IMR-90 (cell line): ENCODE measurements at regions not wholly inside any gene's neighbourhood (a gene's known extent, or its start where the extent isn't known, plus 50 kb on each side); places are given as distances from the start of the nearest gene placed in this dataset.

Experiments used
- ATAC-seq: fragments of 200-7000 bp; cut with Tn5 transposase; 2 replicates; pipeline ENCODE4 v1.9.1; 2020; ENCODE audit warnings: low read depth, mild to moderate bottlenecking, moderate library complexity
- BruUV-seq: library from RNA; stranded (reverse); fragments of 400-500 nt; replicated peaks from 2 replicates; lab custom pipeline; 2021; lab: Mats Ljungman, UMichigan
- CTCF ChIA-PET: fragments of 300-600 bp; formaldehyde crosslinking; extraction: SDS; loops from one replicate; lab custom pipeline; 2021; ENCODE audit warnings: antibody characterized with exemption; lab: Yijun Ruan, JAX
- POLR2A ChIA-PET: fragments of 300-600 bp; sonication (Branson Sonifier 250); formaldehyde crosslinking; loops from one replicate; lab custom pipeline; 2022; ENCODE audit warnings: antibody characterized with exemption; ENCODE audit not compliant: unreplicated experiment; lab: Charles Lee
- DNase-seq: peaks from one replicate; pipeline ENCODE4 v3.0.0; 2013
- H2AFZ ChIP-seq: replicated peaks from 2 replicates; pipeline ENCODE3; 2013; ENCODE audit warnings: low read length, mild to moderate bottlenecking; ENCODE audit not compliant: poor library complexity
- H2AK5ac ChIP-seq: 2 replicates; pipeline ENCODE4 v1.6.1; 2013; ENCODE audit warnings: low read depth, low read length, inconsistent platforms
- H2AK9ac ChIP-seq: replicated peaks from 2 replicates; pipeline ENCODE3; 2013; ENCODE audit warnings: mild to moderate bottlenecking, low read depth, low read length, moderate library complexity; ENCODE audit not compliant: poor library complexity
- H2BK120ac ChIP-seq: 2 replicates; pipeline ENCODE4 v1.6.1; 2013; ENCODE audit warnings: low read depth, low read length, inconsistent platforms
- H2BK15ac ChIP-seq: 3 replicates; pipeline ENCODE4 v1.6.1; 2013; ENCODE audit warnings: low read depth, low read length, inconsistent platforms
- H2BK20ac ChIP-seq: 2 replicates; pipeline ENCODE4 v1.6.1; 2013; ENCODE audit warnings: low read depth, mild to moderate bottlenecking, inconsistent platforms, low read length, moderate library complexity
- H2BK5ac ChIP-seq: 2 replicates; pipeline ENCODE4 v1.6.1; 2013; ENCODE audit warnings: mild to moderate bottlenecking, low read depth, low read length, inconsistent platforms; ENCODE audit not compliant: poor library complexity, severe bottlenecking
- H3K14ac ChIP-seq: replicated peaks from 2 replicates; pipeline ENCODE4 v1.6.1; 2013; ENCODE audit warnings: low read depth, low read length, inconsistent platforms
- H3K18ac ChIP-seq: 2 replicates; pipeline ENCODE4 v1.6.1; 2013; ENCODE audit warnings: low read depth, low read length, control low read depth
- H3K23ac ChIP-seq: 2 replicates; pipeline ENCODE4 v1.6.1; 2013; ENCODE audit warnings: low read depth, low read length, inconsistent platforms
- H3K27ac ChIP-seq: 2 replicates; pipeline ENCODE4 v1.5.1; 2013; ENCODE audit warnings: mild to moderate bottlenecking, control low read depth, low read length; ENCODE audit not compliant: insufficient read depth
- H3K27me3 ChIP-seq: 2 replicates; pipeline ENCODE4 v1.6.1; 2013; ENCODE audit warnings: low read length; ENCODE audit not compliant: control insufficient read depth, insufficient read depth
- H3K36me3 ChIP-seq: 2 replicates; pipeline ENCODE4 v1.6.1; 2013; ENCODE audit warnings: low read length, mixed read lengths; ENCODE audit not compliant: control insufficient read depth, insufficient read depth
- H3K4ac ChIP-seq: 2 replicates; pipeline ENCODE4 v1.6.1; 2013; ENCODE audit warnings: low read depth, low read length, inconsistent platforms
- H3K4me1 ChIP-seq: 2 replicates; pipeline ENCODE4 v1.6.1; 2013; ENCODE audit warnings: low read length, mixed read lengths; ENCODE audit not compliant: control insufficient read depth, insufficient read depth
- H3K4me2 ChIP-seq: 2 replicates; pipeline ENCODE4 v1.6.1; 2013; ENCODE audit warnings: low read depth, mild to moderate bottlenecking, control low read depth, low read length, moderate library complexity
- H3K4me3 ChIP-seq: 2 replicates; pipeline ENCODE4 v1.5.1; 2013; ENCODE audit warnings: low read depth, mild to moderate bottlenecking, control low read depth, low read length, moderate library complexity; ENCODE audit not compliant: insufficient read depth
- H3K56ac ChIP-seq: 2 replicates; pipeline ENCODE4 v1.6.1; 2013; ENCODE audit warnings: low read length, inconsistent platforms; ENCODE audit not compliant: insufficient read depth; ENCODE audit errors: extremely low read depth
- H3K79me1 ChIP-seq, 2 experiments: 2 replicates each; pipeline ENCODE4 v1.6.1; 2013; ENCODE audit warnings: low read length in 2 of 2, inconsistent platforms in 1 of 2, low read depth in 1 of 2
- H3K9ac ChIP-seq: 2 replicates; pipeline ENCODE4 v1.6.1; 2013; ENCODE audit warnings: low read depth, low read length, control low read depth
- H3K9me1 ChIP-seq: 2 replicates; pipeline ENCODE4 v1.6.1; 2013; ENCODE audit warnings: low read length, inconsistent platforms; ENCODE audit not compliant: insufficient read depth
- H3K9me3 ChIP-seq: 2 replicates; pipeline ENCODE4 v1.6.1; 2013; ENCODE audit warnings: low read length; ENCODE audit not compliant: control insufficient read depth, insufficient read depth
- H4K20me1 ChIP-seq: 2 replicates; pipeline ENCODE4 v1.6.1; 2013; ENCODE audit warnings: low read length, inconsistent platforms; ENCODE audit not compliant: insufficient read depth
- H4K5ac ChIP-seq: 2 replicates; pipeline ENCODE4 v1.6.1; 2013; ENCODE audit warnings: mild to moderate bottlenecking, low read depth, low read length, control low read depth
- H4K8ac ChIP-seq, 2 experiments: 2 replicates each; pipeline ENCODE4 v1.6.1; 2013; ENCODE audit warnings: low read depth in 2 of 2, low read length in 2 of 2, control low read depth in 1 of 2, inconsistent platforms in 1 of 2
- H4K91ac ChIP-seq: 2 replicates; pipeline ENCODE4 v1.6.1; 2013; ENCODE audit warnings: low read depth, low read length, inconsistent platforms; ENCODE audit not compliant: insufficient read depth
- ELK1 ChIP-seq: fragments of 150-350 bp; IDR thresholded peaks from 2 replicates; pipeline ENCODE4 v1.6.1; 2016; ENCODE audit warnings: low read depth, mild to moderate bottlenecking, low read length, moderate library complexity, borderline replicate concordance
- MXI1 ChIP-seq: IDR thresholded peaks from 2 replicates; pipeline ENCODE4 v1.6.1; 2012; ENCODE audit warnings: low read depth, mild to moderate bottlenecking, low read length, moderate library complexity, borderline replicate concordance
- POLR2A ChIP-seq: IDR thresholded peaks from 2 replicates; pipeline ENCODE4 v1.6.1; 2012; ENCODE audit warnings: mild to moderate bottlenecking, low read depth, low read length
- RAD21 ChIP-seq: IDR thresholded peaks from 2 replicates; pipeline ENCODE4 v1.6.1; 2012; ENCODE audit warnings: low read length, improper control_type of control experiment
- RCOR1 ChIP-seq: IDR thresholded peaks from 2 replicates; pipeline ENCODE4 v1.6.1; 2012; ENCODE audit warnings: mild to moderate bottlenecking, low read length, improper control_type of control experiment; ENCODE audit not compliant: insufficient replicate concordance
- SMC3 ChIP-seq: fragments of 150-350 bp; IDR thresholded peaks from 2 replicates; pipeline ENCODE4 v1.6.1; 2016; ENCODE audit warnings: low read depth, mild to moderate bottlenecking, antibody characterized with exemption, low read length, moderate library complexity
- USF2 ChIP-seq: fragments of 150-350 bp; IDR thresholded peaks from 2 replicates; pipeline ENCODE4 v1.6.1; 2017; ENCODE audit warnings: mild to moderate bottlenecking, antibody characterized with exemption, low read length, low read depth
- WGBS, 2 experiments: methylation state at CpG; one replicate each; pipeline versions ENCODE4 v1.1.5 to v1.1.7; 2013; ENCODE audit warnings: missing lambda C conversion rate in 2 of 2; ENCODE audit not compliant: insufficient read length in 1 of 2; ENCODE audit errors: extremely low coverage in 2 of 2; 5-methylcytosine and 5-hydroxymethylcytosine counted together
- dilution Hi-C: fragments of 300-500 bp; cut with HindIII; formaldehyde crosslinking; loops from one replicate; pipeline ENCODE4 v1.14.3; 2018; ENCODE audit warnings: low sequenced_read_pairs; ENCODE audit not compliant: unreplicated experiment
- in situ Hi-C: fragments of 300-500 bp; cut with MboI; formaldehyde crosslinking; loops from 3 replicates; pipeline ENCODE4 v1.14.3; 2019; ENCODE audit warnings: low sequenced_read_pairs, inconsistent platforms, mixed read lengths
- intact Hi-C: fragments of 100-400 bp; cut with micrococcal nuclease; formaldehyde crosslinking; loops from 2 replicates; pipeline ENCODE4 v1.10.0; 2022

GRCh38 chr2:228771315-228771714 is 499.8 kb downstream of the PID1 start:
- Histone ChIP-seq H3K4me2 (no peak overlapping the region), H2AFZ (no peak overlapping the region), H3K14ac (no peak overlapping the region), H3K79me1 (no peaks in the 10 kb centered on the region), H3K36me3 (no peaks in the 10 kb centered on the region), H4K8ac (no peak overlapping the region), H3K9me3 (peaks cover 6% of the 10 kb centered on the region), H4K5ac (no peak overlapping the region), H3K9me1 (no peaks in the 10 kb centered on the region), H2BK5ac (no peak overlapping the region), H2BK120ac (no peak overlapping the region), H2AK5ac (no peak overlapping the region), H2BK20ac (no peak overlapping the region), H3K56ac (no peak overlapping the region), H2AK9ac (no peak overlapping the region), H3K27me3 (no peaks in the 10 kb centered on the region), H3K18ac (no peak overlapping the region), H4K20me1 (no peaks in the 10 kb centered on the region), H2BK15ac (no peak overlapping the region), H4K91ac (no peak overlapping the region), H3K4me1 (no peaks in the 10 kb centered on the region), H3K27ac (no peak overlapping the region), H3K9ac (no peak overlapping the region), H3K4me3 (no peak overlapping the region), H3K23ac (no peak overlapping the region), H3K4ac (no peak overlapping the region)
- TF ChIP-seq USF2 (no peak), RAD21 (no peak), ELK1 (no peak), RCOR1 (no peak), MXI1 (no peak), SMC3 (no peak), POLR2A (no peak)
- POLR2A ChIA-PET, result no interaction called here
- ATAC-seq (no peak), DNase-seq (no peak)
- no TSS peak for BruUV-seq
- CTCF ChIA-PET, result no interaction called here
- dilution Hi-C loops, result no loop called here
- no CpG with 5 or more reads among the region's 5 CpGs for WGBS, 2 experiments
- in situ Hi-C loops, result no loop called here
- intact Hi-C loops, result no loop called here
